GM21390 (cell line): ENCODE measurements at regions not wholly inside any gene's neighbourhood (a gene's known extent, or its start where the extent isn't known, plus 50 kb on each side); places are given as distances from the start of the nearest gene placed in this dataset.
"Not testable (repeated sequence)": the region's sequence is repeated elsewhere in the genome, so short reads cannot be mapped to it uniquely, and the experiment has no call there.

ENCODE experiments used
- ATAC-seq: cut with Tn5 transposase; IDR thresholded peaks from one replicate; pipeline ENCODE4 v1.9.1; 2021; ENCODE audit not compliant: unreplicated experiment

GRCh38 chr6:125586605-125587004, 162.8 kb upstream of the HEY2 start:
- no peak for ATAC-seq

DNA sequence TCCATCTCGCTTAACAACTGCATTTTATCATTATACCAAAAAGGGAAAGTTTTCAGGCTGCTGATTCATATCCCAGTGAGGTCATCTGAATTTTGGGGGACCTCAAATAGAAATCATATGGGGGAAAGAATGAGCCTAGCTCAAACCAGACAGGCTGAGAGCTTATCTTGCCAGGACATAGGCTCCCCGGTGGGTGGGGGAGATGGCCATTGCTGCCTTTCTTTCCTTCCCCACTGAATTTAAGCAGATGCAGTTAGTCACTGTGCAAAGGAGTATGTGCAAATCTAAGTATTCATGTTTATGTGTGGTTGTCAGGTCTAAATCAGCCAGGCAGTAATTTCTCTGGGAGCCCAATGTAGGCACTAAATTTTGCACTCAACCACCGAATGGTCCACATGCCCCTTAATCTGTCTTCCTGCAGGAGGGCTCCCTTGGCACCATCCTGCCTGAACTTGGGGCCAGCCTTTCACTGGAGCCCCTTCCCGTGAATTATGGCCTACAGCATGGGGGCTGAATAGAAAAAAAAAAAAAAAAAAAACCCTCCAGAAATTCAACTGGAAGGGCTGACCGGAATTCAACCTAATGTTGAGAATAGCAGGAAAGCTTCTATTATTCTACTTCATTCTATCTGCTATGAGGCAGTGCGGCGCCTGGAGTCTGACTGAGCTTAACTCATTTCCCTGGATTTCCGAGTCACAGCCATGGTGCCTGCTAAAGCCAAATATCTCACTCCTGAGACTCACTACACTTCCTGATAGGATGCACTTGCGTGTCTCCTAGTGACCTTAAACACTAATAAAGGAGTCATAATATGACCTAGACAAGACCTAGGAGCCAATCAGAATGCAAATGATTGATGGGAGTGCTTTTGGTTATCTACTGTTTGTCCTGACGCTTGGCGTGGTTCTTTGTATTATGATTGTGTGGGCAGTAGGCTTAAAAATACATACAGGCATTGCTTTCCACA, 161.5 kb upstream of the HEY2 start:
- no peak for ATAC-seq

GRCh38 chr6:125591796-125592195, 157.6 kb upstream of the HEY2 start:
- not testable (repeated sequence) for ATAC-seq

DNA sequence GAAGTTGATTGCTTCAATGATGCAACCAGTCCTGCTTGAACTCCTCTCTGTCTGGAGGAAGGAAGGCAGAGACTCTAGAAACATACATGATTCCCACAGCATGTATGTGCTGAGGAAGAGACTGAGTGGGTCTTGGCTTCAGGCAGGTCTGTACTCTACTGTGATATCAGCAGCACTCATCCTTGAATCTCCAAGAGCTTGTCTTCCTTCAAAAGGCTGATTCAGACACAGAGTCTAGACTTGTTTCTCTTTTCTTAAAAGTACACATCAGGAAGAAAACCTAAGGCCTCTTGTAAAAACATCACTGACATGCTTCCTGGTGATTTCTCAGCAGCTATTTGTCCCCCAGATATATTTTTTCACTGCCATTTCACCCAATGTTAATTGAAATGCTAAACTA, 155.7 kb upstream of the HEY2 start:
- ATAC-seq, result no peak

- ATAC-seq, result no peak
Measured at GRCh38 chr6:125596020-125596419, 153.4 kb upstream of the HEY2 start.

DNA sequence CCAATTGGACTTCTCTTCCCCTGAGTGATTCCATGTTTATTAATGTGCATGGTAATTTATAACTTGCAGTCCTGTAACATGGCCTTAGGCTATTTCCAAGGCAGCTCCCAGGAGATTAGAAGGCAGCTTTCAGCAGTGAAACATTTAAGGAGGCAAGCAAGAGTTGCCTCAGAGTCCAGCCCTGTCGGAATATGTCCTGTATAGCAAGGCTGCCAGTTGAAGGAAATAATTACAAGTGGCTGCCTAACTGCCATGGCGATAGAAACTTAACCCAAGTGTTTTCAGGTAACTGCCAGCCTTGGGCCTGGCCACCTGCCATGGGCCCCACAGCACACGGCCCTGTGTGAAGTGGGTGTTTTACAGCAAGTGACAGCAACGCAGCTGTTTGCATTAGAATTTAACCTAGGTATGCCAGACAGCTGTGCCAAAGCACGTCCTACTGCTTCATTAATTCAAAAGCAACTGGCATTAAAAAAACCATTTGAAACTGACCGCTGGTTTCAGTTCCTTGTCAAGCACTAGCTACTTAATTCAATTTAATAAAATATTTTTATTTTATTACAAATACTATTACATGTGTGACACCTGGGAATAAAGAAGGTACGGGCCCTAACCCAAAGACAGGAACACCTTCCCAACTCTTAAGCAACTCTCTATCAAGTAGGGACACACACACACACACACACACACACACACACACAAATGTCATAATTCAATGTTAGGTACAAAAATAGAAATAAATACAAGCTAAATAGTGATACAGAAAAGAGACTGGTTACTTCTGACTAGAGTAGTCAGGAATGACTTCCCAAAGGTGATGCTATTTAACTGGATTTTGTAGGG, 151.8 kb upstream of the HEY2 start:
- ATAC-seq, result peak; percentile 46

GRCh38 chr6:125598422-125598821, 151.0 kb upstream of the HEY2 start:
- no peak for ATAC-seq

- no peak for ATAC-seq
Measured at GRCh38 chr6:125604257-125604656, 145.2 kb upstream of the HEY2 start.

DNA sequence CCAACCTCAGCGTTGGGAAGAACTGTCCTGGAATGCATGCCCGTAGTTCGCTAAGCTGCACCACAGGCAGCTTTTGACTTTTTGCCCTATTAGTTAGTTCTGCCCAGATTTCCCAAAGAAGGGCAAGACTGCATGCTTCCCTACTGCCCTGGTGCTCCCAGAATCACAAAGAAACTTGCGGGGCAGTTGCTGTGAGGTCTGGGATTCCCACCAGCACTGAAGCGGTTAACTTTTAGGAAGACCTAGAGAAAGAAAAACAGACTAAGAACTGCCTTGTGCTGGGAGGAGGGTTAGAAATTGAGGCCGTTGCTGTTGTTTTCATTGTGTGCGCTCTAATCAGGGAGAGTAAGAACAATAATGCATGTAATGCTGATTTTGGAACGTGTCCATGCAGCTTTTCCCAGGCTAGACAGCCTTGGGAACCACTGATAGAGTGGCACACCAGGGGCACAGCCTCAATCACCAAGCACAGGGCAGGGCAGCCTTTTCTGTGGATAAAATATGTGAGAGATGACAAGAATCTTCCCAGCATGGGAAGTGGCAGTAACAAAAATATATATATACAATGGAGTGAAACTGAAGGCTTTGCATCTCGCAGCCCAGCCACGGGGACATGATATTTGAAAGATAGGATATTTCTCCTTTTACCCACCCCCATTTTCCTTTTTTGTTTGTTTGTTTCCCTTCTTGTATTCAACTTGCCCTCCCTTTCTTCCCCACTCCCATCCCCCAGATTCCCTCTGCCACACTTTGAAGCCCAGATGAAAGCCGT, 137.7 kb upstream of the HEY2 start:
- ATAC-seq, result no peak

DNA sequence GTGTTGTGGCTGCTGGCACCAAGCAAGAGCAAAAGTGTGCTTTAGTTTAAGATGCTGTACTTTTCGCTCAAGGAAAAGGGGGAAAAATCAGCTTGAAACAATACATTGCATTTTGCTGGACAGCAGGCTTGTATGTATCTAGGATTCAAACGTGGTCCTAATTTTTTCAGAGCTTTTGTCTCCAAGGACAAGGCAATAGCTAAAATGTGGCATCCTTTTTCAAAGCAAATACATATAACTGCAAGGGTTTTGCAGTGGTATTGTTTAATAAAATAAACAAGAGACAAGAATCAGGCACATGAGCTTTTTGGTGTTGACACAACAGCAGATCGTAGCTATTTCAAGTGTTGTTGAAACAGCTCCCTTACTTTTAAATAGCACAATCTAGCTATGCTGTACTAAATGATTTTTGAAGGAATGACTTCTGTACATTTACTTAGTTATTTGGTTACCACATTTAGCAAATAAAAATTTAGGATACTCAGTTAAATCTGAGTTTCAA, 137.0 kb upstream of the HEY2 start:
- no peak for ATAC-seq

DNA sequence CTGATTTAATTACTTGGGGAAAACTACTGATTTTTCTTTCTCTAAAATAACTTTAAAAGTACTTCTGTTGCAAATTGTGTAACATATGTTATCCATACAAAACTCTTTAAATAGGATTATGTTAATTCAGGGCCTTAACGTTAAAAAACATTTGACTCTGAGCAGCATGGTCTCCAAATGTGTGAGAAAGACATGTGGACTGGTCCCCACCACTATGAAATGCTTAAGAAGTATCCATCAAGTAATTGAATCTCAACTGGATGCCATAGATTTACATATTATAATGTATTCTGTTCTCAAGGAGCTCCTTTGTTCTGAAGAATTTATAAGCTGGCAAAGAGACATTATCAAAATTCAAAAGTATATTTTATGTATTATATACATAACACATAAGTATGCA, 130.8 kb upstream of the HEY2 start:
- no peak for ATAC-seq

GRCh38 chr6:125623085-125623484, 126.3 kb upstream of the HEY2 start:
- no peak for ATAC-seq

- no peak for ATAC-seq
Measured at GRCh38 chr6:125631165-125631564, 118.3 kb upstream of the HEY2 start.

GRCh38 chr6:125636011-125636410, 113.4 kb upstream of the HEY2 start:
- ATAC-seq, result not testable (repeated sequence)

DNA sequence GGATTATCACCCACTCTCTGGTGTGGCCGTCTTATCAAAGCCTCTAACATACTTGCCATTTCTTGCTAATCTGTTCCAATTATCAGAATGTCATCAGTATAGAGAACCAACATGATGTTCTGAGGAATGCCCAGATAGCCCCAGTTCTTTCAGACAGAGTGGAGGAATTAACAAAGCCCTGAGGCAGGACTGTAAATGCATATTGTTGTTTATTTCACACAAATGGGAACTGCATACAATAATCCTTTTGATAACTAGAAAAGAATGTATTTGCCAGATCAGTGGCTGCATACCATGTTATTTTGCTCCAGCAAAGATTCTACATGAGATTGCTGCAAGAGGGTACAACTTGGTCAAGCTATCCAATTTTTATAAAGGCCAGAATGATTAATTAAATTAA, 112.8 kb upstream of the HEY2 start:
- no peak for ATAC-seq

- no peak for ATAC-seq
Measured at GRCh38 chr6:125637207-125637606, 112.2 kb upstream of the HEY2 start.

DNA sequence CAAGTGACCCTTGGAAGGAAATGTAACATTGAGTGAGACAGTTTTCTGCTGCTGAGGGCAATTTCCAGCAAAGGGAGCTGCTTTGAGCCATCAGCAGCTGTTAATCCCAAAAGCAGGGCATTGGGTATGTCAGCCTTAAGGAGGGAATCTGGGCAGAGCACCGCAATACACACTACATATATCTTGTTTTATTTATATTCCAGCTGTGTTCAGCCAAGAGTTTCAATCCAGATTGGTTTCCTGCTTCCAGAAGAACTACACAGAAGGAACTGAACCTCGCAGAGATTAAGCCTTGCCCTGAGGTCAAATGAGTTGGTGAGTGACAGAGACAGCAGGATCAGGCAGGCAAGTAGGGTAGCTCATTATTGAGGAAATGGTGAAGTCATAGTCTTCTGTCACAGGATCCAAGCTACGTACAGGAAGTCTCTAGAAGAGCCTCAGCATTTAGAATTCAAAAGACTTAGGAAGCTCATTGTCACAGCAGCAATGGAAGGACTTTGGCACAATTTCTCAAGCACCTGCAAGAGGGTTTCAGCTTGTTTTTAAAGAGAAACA, 109.9 kb upstream of the HEY2 start:
- ATAC-seq, result no peak

GRCh38 chr6:125640441-125641150, 108.8 kb upstream of the HEY2 start:
- ATAC-seq, result no peak

GRCh38 chr6:125643967-125644661, 105.3 kb upstream of the HEY2 start:
- ATAC-seq, result not testable (repeated sequence)
